GM18858 (cell line): ENCODE measurements at regions not wholly inside any gene's neighbourhood (a gene's known extent, or its start where the extent isn't known, plus 50 kb on each side); places are given as distances from the start of the nearest gene placed in this dataset.

ENCODE experiments used
- ATAC-seq: cut with Tn5 transposase; IDR thresholded peaks from one replicate; pipeline ENCODE4 v1.9.1; 2021; ENCODE audit not compliant: unreplicated experiment

- ATAC-seq: no peak
These were observed 195.0 kb downstream of the PAX1 start for GRCh38 chr20:21900431-21900830.

DNA sequence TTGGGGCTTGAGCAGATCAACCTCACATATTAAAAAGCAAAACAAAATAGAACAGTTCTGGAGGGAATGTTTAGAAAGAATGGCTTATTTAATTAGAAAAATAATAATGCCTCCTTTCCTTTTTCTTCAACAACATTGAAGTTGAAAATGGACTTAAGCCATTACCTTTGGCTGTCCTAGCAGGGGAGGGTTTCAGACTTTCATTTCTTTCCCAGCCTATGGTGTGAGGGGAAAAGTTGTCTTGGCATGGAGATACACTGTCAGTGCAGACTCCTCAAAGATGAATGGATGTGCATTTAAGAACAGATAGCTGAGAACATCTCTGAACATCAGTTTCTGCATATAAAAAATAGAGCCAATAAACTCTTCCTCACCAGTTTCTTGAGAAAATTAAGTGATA lies 169.5 kb downstream of the PAX1 start:
- no peak for ATAC-seq

- ATAC-seq: no peak
These were observed 168.7 kb downstream of the PAX1 start for GRCh38 chr20:21874127-21874526.

DNA sequence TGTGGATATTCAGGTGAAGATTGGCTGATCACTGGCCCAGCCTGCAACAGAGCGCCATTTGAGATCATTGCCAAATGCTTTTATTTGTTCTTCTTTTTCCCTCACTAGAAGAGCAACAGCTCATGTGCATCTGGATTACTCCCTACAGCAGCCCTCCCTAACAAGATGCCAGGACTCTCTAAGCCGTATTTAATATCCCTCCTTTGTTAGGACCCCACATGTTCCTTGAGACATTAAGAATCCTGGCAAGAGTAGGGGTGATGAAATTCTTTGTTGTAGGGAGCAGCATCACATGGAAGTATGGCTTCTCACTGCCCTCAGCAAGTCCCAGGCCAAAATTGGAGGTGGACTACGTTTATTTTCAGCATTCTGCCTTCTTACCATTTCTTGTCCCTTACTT lies 167.8 kb downstream of the PAX1 start:
- no peak for ATAC-seq

DNA sequence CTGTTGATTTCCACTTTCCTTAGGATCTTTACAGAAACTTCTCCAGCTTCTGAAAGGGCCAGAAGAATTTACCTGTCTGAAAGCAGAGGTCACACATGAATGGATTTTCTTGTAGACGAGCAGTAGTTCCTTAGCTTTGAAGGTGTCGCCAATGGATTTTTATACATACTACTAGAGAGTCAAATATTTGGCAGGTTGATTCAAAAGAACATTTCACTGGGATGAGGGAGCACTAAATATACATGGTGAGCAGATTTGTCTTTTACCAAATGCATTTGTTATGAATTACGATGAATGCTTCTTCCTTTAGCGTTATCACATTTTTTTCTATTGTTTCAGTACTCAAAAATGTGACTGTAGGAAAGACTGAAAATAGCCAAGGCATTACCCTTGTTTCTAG lies 162.3 kb downstream of the PAX1 start:
- no peak for ATAC-seq

GRCh38 chr20:21867353-21867752 lies 161.9 kb downstream of the PAX1 start:
- no peak for ATAC-seq

GRCh38 chr20:21862956-21863355 lies 157.5 kb downstream of the PAX1 start:
- ATAC-seq: no peak

GRCh38 chr20:21862259-21862946 lies 156.9 kb downstream of the PAX1 start:
- ATAC-seq: no peak

- ATAC-seq: no peak
These were observed 135.5 kb downstream of the PAX1 start for GRCh38 chr20:21840991-21841390.

- no peak for ATAC-seq
These were observed 134.5 kb downstream of the PAX1 start for GRCh38 chr20:21839982-21840381.

DNA sequence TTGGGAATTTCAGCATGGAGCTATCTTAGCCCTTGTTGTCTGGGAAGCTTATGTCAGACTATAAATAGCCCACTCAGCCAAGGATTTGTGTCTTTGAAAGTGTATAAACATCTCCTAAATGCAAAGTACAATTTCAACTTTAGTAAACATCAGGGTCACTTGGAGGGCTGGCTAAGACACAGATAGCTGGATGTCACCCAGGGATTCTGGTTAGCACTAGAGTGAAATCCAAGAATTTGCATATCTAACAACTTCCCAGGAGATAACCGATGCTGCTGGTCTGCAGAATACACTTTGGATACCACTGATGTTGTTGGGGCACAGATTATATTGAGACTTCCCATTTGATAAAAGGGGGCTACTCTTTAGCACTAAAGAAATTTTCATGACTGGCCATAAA lies 130.9 kb downstream of the PAX1 start:
- no peak for ATAC-seq

DNA sequence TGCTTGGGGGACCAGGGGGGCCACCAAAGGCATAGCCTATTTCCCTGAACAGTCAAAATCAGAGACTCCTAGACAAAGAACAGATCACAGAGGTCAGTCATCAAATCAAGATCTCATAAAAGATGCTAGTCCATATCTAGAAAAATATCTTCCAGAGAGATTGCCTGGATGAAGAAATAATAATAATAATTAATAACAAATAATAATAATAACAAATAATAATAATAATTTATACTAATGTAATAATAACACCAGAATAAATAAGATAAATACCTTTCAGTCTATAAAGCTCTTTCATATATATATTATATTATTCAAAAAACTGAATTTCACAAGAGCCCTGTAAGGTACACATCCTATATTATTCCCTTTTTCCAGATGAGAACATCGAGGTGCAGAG lies 129.6 kb downstream of the PAX1 start:
- no peak for ATAC-seq

- no peak for ATAC-seq
These were observed 127.2 kb downstream of the PAX1 start for GRCh38 chr20:21832442-21833385.

DNA sequence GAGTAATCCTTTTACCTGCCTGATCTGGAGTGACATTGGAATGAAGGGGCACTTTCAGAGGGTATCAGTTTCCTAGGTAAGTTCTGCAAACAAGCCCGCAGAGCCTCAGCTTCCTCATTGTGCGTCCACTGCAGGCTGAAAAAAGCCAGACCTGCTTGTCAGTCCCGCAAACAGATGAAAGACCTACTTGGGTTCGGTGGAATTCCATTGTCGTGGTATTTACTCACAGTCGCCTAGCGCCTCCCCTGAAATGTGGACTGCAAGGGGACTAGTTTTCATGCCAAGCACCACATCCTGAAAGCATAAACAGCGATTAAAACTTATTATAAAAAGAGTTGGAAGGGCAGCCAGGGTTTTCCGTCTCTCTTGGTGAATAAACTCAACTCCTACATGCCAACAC lies 121.5 kb downstream of the PAX1 start:
- no peak for ATAC-seq

GRCh38 chr20:21821358-21821757 lies 115.9 kb downstream of the PAX1 start:
- no peak for ATAC-seq

DNA sequence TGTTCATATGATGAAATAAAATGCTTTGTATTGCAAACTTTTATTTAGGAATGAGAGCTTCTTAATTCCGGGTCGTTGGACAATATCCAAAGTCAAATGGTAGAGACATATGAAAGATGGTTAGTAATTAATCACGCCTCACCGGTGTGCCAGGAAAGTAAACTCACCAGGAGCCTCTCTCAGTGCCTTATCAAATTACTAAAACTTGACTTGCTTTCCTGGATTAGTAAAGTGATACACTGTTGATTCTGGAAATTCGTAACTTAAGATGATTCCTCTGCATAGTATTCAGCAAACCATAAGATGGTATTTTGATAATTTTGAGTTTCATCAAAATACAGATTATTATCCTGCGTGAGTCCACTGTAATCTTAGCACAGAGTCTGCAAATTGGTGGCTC lies 115.2 kb downstream of the PAX1 start:
- no peak for ATAC-seq

- no peak for ATAC-seq
These were observed 114.6 kb downstream of the PAX1 start for GRCh38 chr20:21820045-21820444.

DNA sequence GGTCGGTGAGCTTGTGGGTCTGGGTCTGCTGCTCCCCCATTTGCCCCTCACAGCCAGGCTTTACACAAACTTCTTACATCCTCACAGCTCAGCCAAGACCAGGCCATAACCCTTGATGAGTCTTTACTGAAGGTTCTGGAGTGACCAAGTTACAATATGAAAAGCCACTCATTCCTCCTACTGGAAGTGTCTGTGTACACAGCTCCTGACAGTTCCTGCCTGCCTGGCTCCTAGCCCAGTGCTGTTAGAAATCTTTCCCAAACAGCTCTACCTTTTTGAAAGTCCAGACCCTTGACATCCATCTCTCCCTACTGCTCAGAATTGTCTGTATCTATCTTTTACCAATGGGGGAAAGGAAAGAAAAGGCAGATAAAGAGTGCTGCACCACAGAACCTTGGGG lies 106.9 kb downstream of the PAX1 start:
- no peak for ATAC-seq

DNA sequence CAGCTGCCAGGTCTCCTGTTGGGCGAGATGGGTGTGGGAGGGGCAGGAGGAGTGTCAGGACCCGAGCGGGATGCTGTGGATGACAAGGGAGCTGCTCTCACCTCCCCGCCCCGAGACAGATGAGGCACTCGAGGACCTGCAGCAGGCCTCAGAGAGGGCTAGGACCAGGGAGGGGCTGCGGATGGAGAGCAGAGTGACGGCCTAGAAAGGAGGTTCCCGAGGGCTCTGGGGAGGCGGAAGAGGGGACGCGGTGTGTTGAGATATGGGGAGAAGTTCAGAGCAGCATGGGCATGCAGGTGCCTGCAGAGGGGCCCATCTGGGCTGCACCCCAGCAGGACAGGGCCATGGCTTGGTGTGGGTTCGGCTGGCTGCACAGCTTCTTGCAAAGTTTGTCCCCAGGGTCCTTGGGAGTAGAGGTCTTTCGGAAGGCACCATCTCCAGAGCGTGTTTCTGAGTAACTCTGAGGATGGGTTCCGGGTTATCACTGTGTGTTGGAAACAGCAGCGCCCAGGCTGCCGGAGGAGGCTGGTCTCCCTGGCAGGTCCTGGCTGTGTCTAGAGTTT lies 104.6 kb downstream of the PAX1 start:
- no peak for ATAC-seq

DNA sequence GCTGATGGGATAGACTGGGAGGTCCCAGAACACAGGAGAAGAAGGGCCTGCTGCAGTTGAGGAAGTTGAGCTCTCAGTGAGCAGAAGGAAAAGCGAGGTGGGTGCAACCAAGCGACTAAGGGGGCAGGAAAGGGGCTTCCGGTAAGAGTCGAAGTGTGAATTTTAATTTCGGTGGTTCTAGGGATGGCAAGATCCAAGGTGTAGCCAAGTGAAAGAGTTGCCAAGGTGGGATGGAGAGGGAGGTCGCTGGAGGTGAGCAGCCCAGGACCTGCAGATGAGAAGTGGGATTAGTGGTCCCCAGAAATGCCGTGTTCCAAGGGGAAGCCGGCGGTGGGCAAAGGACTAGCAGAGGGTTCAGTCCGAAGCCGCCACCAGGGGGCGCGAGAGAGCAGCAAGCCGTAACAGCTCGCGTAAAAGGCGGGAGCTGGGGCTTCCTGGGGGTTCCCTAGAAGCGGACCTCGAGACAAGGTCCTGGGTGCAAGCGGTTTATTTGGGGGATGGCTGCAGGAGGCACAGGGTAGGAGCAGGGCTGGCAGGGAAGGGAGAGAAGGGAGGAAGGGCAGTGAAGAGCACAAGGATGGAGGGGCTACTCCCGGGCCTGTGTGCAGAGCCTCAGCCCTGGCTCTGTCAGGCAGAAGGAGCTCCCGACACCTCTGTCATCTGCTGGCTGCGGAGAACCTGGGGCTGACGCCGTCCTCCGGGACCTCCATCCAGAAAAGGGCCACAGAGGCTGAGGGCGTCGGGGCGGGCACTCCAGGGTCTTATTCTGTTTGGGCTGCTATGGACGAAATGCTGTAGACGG lies 103.6 kb downstream of the PAX1 start:
- no peak for ATAC-seq

GRCh38 chr20:21808139-21808538 lies 102.7 kb downstream of the PAX1 start:
- ATAC-seq: no peak
